ENCODE measurements at regions not wholly inside any gene's neighbourhood (a gene's known extent, or its start where the extent isn't known, plus 50 kb on each side); places are given as distances from the start of the nearest gene placed in this dataset.
"Not testable (repeated sequence)": the region's sequence is repeated elsewhere in the genome, so short reads cannot be mapped to it uniquely, and the experiment has no call there.

DNA sequence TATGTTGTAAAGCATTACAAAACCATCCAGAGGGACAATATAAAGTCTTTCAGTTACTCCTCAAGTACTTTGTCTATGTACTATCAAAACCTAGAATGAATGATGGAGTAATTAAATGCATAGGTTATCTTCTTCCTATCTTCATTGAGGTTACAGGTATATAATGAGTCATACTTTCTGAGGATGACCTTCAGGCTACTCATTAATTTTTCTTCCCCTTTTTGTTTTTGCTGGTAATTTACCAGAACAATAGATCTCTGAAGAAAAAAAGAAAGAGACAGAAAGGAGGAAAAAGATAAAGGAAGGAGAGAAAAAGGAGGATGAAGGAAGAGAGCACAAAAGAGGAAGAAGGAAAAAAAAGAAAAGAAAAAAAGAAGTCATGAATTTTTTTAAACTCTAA, 398.4 kb downstream of the TBC1D32 start:
- no peak overlapping the region for H3K4me2 ChIP-seq (ENCODE audit: low read length)
- no peaks in the 10 kb centered on the region for H3K9me3 ChIP-seq (ENCODE audit: low read length)
- H4K20me1 ChIP-seq (ENCODE audit: insufficient read depth) = no peaks in the 10 kb centered on the region
- H2AFZ ChIP-seq (ENCODE audit: low read depth, low read length) = no peak overlapping the region
- H3K4me3 ChIP-seq (ENCODE audit: low read length) = no peak overlapping the region
- no peaks in the 10 kb centered on the region for H3K36me3 ChIP-seq (ENCODE audit: insufficient read depth, low read length)
- no peaks in the 10 kb centered on the region for H3F3A ChIP-seq (ENCODE audit: insufficient read depth, low read length, poor library complexity, severe bottlenecking)
- TF ChIP-seq MXI1 (conservative IDR thresholded peaks at IDR 0.05; ENCODE audit: poor library complexity, severe bottlenecking) (no peak), TAF1 (IDR thresholded peaks at IDR 0.05; ENCODE audit: low read depth) (no peak)
- no peak overlapping the region for H3K27ac ChIP-seq (ENCODE audit: low read length)
- H3K27me3 ChIP-seq (ENCODE audit: insufficient read depth, low read depth, low read length) = no peaks in the 10 kb centered on the region
- no peaks in the 10 kb centered on the region for H3K9me2 ChIP-seq (ENCODE audit: insufficient read depth, low read length)
- H3K79me2 ChIP-seq (replicated peaks; ENCODE audit: insufficient read depth, low read length) = no peaks in the 10 kb centered on the region
- no peak overlapping the region for H3K9ac ChIP-seq (ENCODE audit: low read length)

DNA sequence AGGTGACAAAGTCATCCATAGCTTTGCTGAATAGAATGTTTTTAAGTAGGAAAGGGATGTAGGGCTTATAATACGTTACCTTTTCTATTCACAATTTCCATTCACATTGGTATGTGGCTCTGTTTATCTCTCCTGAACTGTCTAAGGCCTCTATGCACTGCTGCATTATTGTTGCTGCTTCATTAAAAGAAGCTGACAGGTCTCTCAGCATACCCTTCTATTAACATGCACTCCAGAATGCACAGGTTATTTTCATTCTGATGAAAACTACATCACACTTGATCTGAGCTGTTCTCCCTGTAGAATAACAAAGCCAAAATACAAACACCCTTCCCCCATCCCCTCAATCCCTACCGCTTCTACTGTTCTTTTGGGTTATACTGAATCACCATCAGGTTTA, 399.3 kb downstream of the TBC1D32 start:
- Histone ChIP-seq H3K9me2 (ENCODE audit: insufficient read depth, low read length) (no peaks in the 10 kb centered on the region), H3K9ac (ENCODE audit: low read length) (no peak overlapping the region), H3F3A (ENCODE audit: insufficient read depth, low read length, poor library complexity, severe bottlenecking) (no peaks in the 10 kb centered on the region), H3K79me2 (replicated peaks; ENCODE audit: insufficient read depth, low read length) (no peaks in the 10 kb centered on the region), H3K4me2 (ENCODE audit: low read length) (no peak overlapping the region), H3K36me3 (ENCODE audit: insufficient read depth, low read length) (no peaks in the 10 kb centered on the region), H4K20me1 (ENCODE audit: insufficient read depth) (no peaks in the 10 kb centered on the region), H3K27me3 (ENCODE audit: insufficient read depth, low read depth, low read length) (no peaks in the 10 kb centered on the region), H3K9me3 (ENCODE audit: low read length) (no peaks in the 10 kb centered on the region), H3K4me3 (ENCODE audit: low read length) (no peak overlapping the region), H2AFZ (ENCODE audit: low read depth, low read length) (no peak overlapping the region), H3K27ac (ENCODE audit: low read length) (peak overlapping the region; percentile 19)
- TF ChIP-seq RAD21 (conservative IDR thresholded peaks at IDR 0.05) = peak; percentile 23
- no peak for TF ChIP-seq TAF1 (IDR thresholded peaks at IDR 0.05; ENCODE audit: low read depth)
- TF ChIP-seq REST (IDR thresholded peaks at IDR 0.05; ENCODE audit: borderline replicate concordance) = peak; percentile 43
- TF ChIP-seq, protein P1, sequence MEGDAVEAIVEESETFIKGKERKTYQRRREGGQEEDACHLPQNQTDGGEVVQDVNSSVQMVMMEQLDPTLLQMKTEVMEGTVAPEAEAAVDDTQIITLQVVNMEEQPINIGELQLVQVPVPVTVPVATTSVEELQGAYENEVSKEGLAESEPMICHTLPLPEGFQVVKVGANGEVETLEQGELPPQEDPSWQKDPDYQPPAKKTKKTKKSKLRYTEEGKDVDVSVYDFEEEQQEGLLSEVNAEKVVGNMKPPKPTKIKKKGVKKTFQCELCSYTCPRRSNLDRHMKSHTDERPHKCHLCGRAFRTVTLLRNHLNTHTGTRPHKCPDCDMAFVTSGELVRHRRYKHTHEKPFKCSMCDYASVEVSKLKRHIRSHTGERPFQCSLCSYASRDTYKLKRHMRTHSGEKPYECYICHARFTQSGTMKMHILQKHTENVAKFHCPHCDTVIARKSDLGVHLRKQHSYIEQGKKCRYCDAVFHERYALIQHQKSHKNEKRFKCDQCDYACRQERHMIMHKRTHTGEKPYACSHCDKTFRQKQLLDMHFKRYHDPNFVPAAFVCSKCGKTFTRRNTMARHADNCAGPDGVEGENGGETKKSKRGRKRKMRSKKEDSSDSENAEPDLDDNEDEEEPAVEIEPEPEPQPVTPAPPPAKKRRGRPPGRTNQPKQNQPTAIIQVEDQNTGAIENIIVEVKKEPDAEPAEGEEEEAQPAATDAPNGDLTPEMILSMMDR (IDR thresholded peaks at IDR 0.05; ENCODE audit: poor library complexity, severe bottlenecking) = no peak
- no peak for TF ChIP-seq EZH2 (IDR thresholded peaks at IDR 0.05; ENCODE audit: borderline replicate concordance, insufficient read depth, low read length, poor library complexity, severe bottlenecking)
- no peak for TF ChIP-seq SMC3 (conservative IDR thresholded peaks at IDR 0.05; ENCODE audit: poor library complexity)
- no peak for TF ChIP-seq MXI1 (conservative IDR thresholded peaks at IDR 0.05; ENCODE audit: poor library complexity, severe bottlenecking)
- TF ChIP-seq EP300 (conservative IDR thresholded peaks at IDR 0.05; ENCODE audit: poor library complexity, severe bottlenecking) = peak; percentile 81
- TF ChIP-seq POLR2AphosphoS5 (IDR thresholded peaks at IDR 0.05) = peak; percentile 79

GRCh38 chr6:120931520-120932180, 402.6 kb downstream of the TBC1D32 start:
- H4K20me1 ChIP-seq (ENCODE audit: insufficient read depth); H3K9ac ChIP-seq (ENCODE audit: low read length); H3K4me2 ChIP-seq (ENCODE audit: low read length); H3K27ac ChIP-seq (ENCODE audit: low read length); H3K27me3 ChIP-seq (ENCODE audit: insufficient read depth, low read depth, low read length); H3K9me3 ChIP-seq (ENCODE audit: low read length); H3F3A ChIP-seq (ENCODE audit: insufficient read depth, low read length, poor library complexity, severe bottlenecking); H3K79me2 ChIP-seq (replicated peaks; ENCODE audit: insufficient read depth, low read length); H3K9me2 ChIP-seq (ENCODE audit: insufficient read depth, low read length); H2AFZ ChIP-seq (ENCODE audit: low read depth, low read length); H3K4me3 ChIP-seq (ENCODE audit: low read length); H3K36me3 ChIP-seq (ENCODE audit: insufficient read depth, low read length): not testable (repeated sequence)

GRCh38 chr6:120930500-120930899, 403.8 kb downstream of the TBC1D32 start:
- not testable (repeated sequence) for H3K9ac ChIP-seq (ENCODE audit: low read length); H2AFZ ChIP-seq (ENCODE audit: low read depth, low read length); H3K4me3 ChIP-seq (ENCODE audit: low read length)

More at GRCh38 chr6:120930500-120930899, 403.8 kb downstream of the TBC1D32 start:
- H3K36me3 ChIP-seq (ENCODE audit: insufficient read depth, low read length); H3K27me3 ChIP-seq (ENCODE audit: insufficient read depth, low read depth, low read length); H3K9me2 ChIP-seq (ENCODE audit: insufficient read depth, low read length); H3K9me3 ChIP-seq (ENCODE audit: low read length); H4K20me1 ChIP-seq (ENCODE audit: insufficient read depth); H3K27ac ChIP-seq (ENCODE audit: low read length); H3K4me2 ChIP-seq (ENCODE audit: low read length); H3K79me2 ChIP-seq (replicated peaks; ENCODE audit: insufficient read depth, low read length); H3F3A ChIP-seq (ENCODE audit: insufficient read depth, low read length, poor library complexity, severe bottlenecking): not testable (repeated sequence)

Measured in neural cell (in vitro differentiated cells).